B cell (primary cell): ENCODE measurements at regions not wholly inside any gene's neighbourhood (a gene's known extent, or its start where the extent isn't known, plus 50 kb on each side); places are given as distances from the start of the nearest gene placed in this dataset.

Experiments used
- ATAC-seq: fragments of 200-7000 bp; cut with Tn5 transposase; one replicate; pipeline ENCODE4 v1.10.0; 2021; ENCODE audit warnings: low read depth, mild to moderate bottlenecking, moderate number of reproducible peaks, moderate library complexity
- CTCF ChIA-PET: fragments of 350-600 bp; sonication (Branson Sonifier 250); formaldehyde crosslinking; loops from one replicate; lab custom pipeline; 2021; ENCODE audit warnings: antibody characterized with exemption, inconsistent platforms; lab: Charles Lee
- POLR2A ChIA-PET: fragments of 350-600 bp; sonication (Branson Sonifier 250); formaldehyde crosslinking; loops from one replicate; lab custom pipeline; 2021; ENCODE audit warnings: antibody characterized with exemption; lab: Charles Lee
- DNase-seq: peaks from one replicate; pipeline ENCODE4 v3.0.0; 2013
- H2AFZ ChIP-seq: 2 replicates; pipeline ENCODE4 v1.6.1; 2012; ENCODE audit warnings: mild to moderate bottlenecking, low read depth, low read length; ENCODE audit not compliant: insufficient read depth, poor library complexity, severe bottlenecking
- H3K27ac ChIP-seq, 2 donors: 1 replicate in 1 of 2; 2 replicates in 1 of 2; pipeline ENCODE4 v1.5.1; 2012 to 2013; ENCODE audit warnings: low read length in 2 of 2, mild to moderate bottlenecking in 2 of 2, moderate library complexity in 1 of 2
- H3K27me3 ChIP-seq, 4 experiments: fragments of 200-600 bp in 1 of 4; sonication (generic) in 1 of 4; replicated peaks in 1 of 4; 1 replicate in 2 of 4; 2 replicates in 2 of 4; pipeline versions ENCODE4 v1.6.1 to v1.7.0; 2013 to 2016; ENCODE audit warnings: low read length in 3 of 4, mild to moderate bottlenecking in 2 of 4, mixed read lengths in 1 of 4, moderate library complexity in 1 of 4; ENCODE audit not compliant: insufficient read depth in 4 of 4, control insufficient read depth in 3 of 4; ENCODE audit errors: control extremely low read depth in 1 of 4
- H3K36me3 ChIP-seq, 2 experiments: replicated peaks in 1 of 2; 1 replicate in 1 of 2; 2 replicates in 1 of 2; pipeline versions ENCODE4 v1.6.1 to v1.7.1; 2013; ENCODE audit warnings: low read length in 1 of 2; ENCODE audit not compliant: insufficient read depth in 2 of 2, control insufficient read depth in 1 of 2; ENCODE audit errors: control extremely low read depth in 1 of 2, extremely low read depth in 1 of 2
- H3K4me1 ChIP-seq, 2 donors: fragments of 200-600 bp in 1 of 2; sonication (generic) in 1 of 2; 1 replicate in 1 of 2; 2 replicates in 1 of 2; pipeline versions ENCODE4 v1.5.1 to v1.6.1; 2013 to 2017; ENCODE audit warnings: low read length in 2 of 2; ENCODE audit not compliant: control insufficient read depth in 2 of 2, insufficient read depth in 2 of 2
- H3K4me2 ChIP-seq: replicated peaks from 2 replicates; pipeline ENCODE3; 2012; ENCODE audit warnings: mild to moderate bottlenecking, low read depth, low read length; ENCODE audit not compliant: poor library complexity, severe bottlenecking
- H3K4me3 ChIP-seq, 5 experiments: fragments of 200-600 bp in 1 of 5; sonication (generic) in 1 of 5; 1 replicate in 3 of 5; 2 replicates in 2 of 5; pipeline versions ENCODE4 v1.5.1 to v1.7.0; 2011 to 2016; ENCODE audit warnings: low read length in 4 of 5, mild to moderate bottlenecking in 4 of 5, low read depth in 2 of 5, control low read depth in 1 of 5, moderate library complexity in 1 of 5; ENCODE audit not compliant: insufficient read depth in 1 of 5; ENCODE audit errors: control extremely low read depth in 1 of 5, extremely low read depth in 1 of 5
- H3K79me2 ChIP-seq: fragments of 200-600 bp; sonication (generic); one replicate; pipeline ENCODE4 v1.6.0; 2016; ENCODE audit warnings: low read length; ENCODE audit not compliant: control insufficient read depth, insufficient read depth
- H3K9ac ChIP-seq: fragments of 200-600 bp; sonication (generic); 2 replicates; pipeline ENCODE4 v1.6.1; 2017; ENCODE audit warnings: mild to moderate bottlenecking, low read length, moderate library complexity
- H3K9me3 ChIP-seq, 3 donors: one replicate each; pipeline versions ENCODE4 v1.6.1 to v1.7.1; 2013; ENCODE audit warnings: low read length in 2 of 3; ENCODE audit not compliant: control insufficient read depth in 2 of 3, insufficient read depth in 1 of 3; ENCODE audit errors: control extremely low read depth in 1 of 3
- H4K20me1 ChIP-seq: 2 replicates; pipeline ENCODE4 v1.6.0; 2012; ENCODE audit warnings: mild to moderate bottlenecking, low read length; ENCODE audit not compliant: insufficient read depth, control insufficient read depth, poor library complexity, severe bottlenecking
- H3K27ac Mint-ChIP-seq: one replicate; pipeline ENCODE4 v1.8.0; 2021; ENCODE audit warnings: mixed read lengths
- H3K27me3 Mint-ChIP-seq: one replicate; pipeline ENCODE4 v1.8.0; 2021; ENCODE audit warnings: mixed read lengths
- H3K4me1 Mint-ChIP-seq: one replicate; pipeline ENCODE4 v1.8.0; 2021; ENCODE audit warnings: mixed read lengths
- H3K4me3 Mint-ChIP-seq: one replicate; pipeline ENCODE4 v1.8.0; 2021; ENCODE audit warnings: mixed read lengths
- H3K9me3 Mint-ChIP-seq: one replicate; pipeline ENCODE4 v1.8.0; 2022; ENCODE audit warnings: mixed read lengths; ENCODE audit not compliant: insufficient read depth
- EZH2 ChIP-seq: IDR thresholded peaks from 2 replicates; pipeline ENCODE4 v1.6.1; 2012; ENCODE audit warnings: borderline replicate concordance, low read depth, mild to moderate bottlenecking, moderate library complexity, low read length; ENCODE audit not compliant: insufficient read depth, poor library complexity, severe bottlenecking
- WGBS: methylation state at CpG from one replicate; pipeline ENCODE4 v1.1.5; 2013; ENCODE audit warnings: missing lambda C conversion rate; ENCODE audit not compliant: insufficient coverage; 5-methylcytosine and 5-hydroxymethylcytosine counted together
- intact Hi-C: fragments of 100-400 bp; cut with micrococcal nuclease; formaldehyde crosslinking; loops from one replicate; pipeline ENCODE4 v1.10.0; 2022
- TF ChIP-seq, protein P1 (sequence below): fragments of 200-600 bp; IDR thresholded peaks from one replicate; pipeline ENCODE4 v1.8.0; 2022; ENCODE audit warnings: antibody characterized with exemption, mild to moderate bottlenecking

DNA sequence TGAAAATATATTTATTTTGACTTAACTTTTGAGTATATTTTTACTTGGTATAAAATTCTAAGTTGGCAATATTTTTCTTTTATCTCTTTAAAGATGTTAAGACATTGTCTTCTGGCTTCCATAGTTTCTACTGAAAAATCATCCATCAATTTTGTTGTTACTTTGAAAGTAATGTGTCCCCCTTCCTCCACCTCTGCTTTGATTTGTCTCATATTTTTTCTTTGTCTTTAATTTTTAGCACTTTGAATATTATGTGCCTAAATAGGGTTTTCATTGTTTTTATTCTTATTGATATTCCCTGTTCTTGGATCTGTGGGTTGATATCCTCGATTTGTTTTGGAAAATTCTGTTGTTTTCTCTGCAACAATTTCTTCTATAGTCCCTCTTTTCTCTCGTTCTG, 157.4 kb downstream of the CD47 start:
- H3K4me3 Mint-ChIP-seq: no peak overlapping the region
- peaks cover 4% of the 10 kb centered on the region for H3K9me3 Mint-ChIP-seq
- Histone ChIP-seq H2AFZ (no peak overlapping the region), H3K4me2 (no peak overlapping the region), H3K27ac (no peak overlapping the region), H3K9ac (no peak overlapping the region), H3K9me3 (peaks cover 0 to 3% (median 3%) of the 10 kb centered on the region in 3 donors), H3K4me3 (no peak overlapping the region), H3K27me3 (no peaks in the 10 kb centered on the region), H4K20me1 (no peaks in the 10 kb centered on the region), H3K36me3 (no peaks in the 10 kb centered on the region), H3K4me1 (no peaks in the 10 kb centered on the region), H3K79me2 (no peaks in the 10 kb centered on the region)
- TF ChIP-seq EZH2: no peak
- TF ChIP-seq, protein P1, sequence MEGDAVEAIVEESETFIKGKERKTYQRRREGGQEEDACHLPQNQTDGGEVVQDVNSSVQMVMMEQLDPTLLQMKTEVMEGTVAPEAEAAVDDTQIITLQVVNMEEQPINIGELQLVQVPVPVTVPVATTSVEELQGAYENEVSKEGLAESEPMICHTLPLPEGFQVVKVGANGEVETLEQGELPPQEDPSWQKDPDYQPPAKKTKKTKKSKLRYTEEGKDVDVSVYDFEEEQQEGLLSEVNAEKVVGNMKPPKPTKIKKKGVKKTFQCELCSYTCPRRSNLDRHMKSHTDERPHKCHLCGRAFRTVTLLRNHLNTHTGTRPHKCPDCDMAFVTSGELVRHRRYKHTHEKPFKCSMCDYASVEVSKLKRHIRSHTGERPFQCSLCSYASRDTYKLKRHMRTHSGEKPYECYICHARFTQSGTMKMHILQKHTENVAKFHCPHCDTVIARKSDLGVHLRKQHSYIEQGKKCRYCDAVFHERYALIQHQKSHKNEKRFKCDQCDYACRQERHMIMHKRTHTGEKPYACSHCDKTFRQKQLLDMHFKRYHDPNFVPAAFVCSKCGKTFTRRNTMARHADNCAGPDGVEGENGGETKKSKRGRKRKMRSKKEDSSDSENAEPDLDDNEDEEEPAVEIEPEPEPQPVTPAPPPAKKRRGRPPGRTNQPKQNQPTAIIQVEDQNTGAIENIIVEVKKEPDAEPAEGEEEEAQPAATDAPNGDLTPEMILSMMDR: no peak
- CTCF ChIA-PET: interaction anchor here (1.2 kb wide), 1 partner anchor 389 kb away, joined by 3 read pairs; no protein-coding TSS in a partner anchor
- no peaks in the 10 kb centered on the region for H3K27me3 Mint-ChIP-seq
- intact Hi-C loops: loop anchor here (10.0 kb wide), 1 partner anchor 611 kb away; no protein-coding TSS in a partner anchor
- POLR2A ChIA-PET: no interaction called here
- H3K4me1 Mint-ChIP-seq: peaks cover 2% of the 10 kb centered on the region
- no CpG with 5 or more reads among the region's 2 CpGs for WGBS
- ATAC-seq: no peak
- H3K27ac Mint-ChIP-seq: no peak overlapping the region
- no peak for DNase-seq

DNA sequence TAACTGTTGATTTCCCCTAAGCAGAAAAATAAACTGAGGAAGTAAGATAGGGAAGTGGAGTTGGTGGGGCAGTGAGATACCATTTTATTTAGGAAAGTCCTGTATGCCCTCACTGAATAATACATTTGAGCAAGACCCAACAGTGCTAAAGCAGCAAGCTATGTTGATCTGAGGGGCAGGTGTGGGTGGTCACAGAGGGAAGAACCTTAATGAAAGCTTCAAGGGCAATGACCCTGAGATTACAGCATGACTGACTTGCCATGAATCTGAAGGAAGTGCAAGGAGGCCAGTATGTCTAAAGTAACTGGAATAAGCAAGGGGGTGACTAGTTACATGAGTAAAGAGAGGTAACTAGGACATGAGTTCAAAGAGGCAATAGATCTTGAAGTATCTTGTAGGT, 159.5 kb downstream of the CD47 start:
- peaks cover 15% of the 10 kb centered on the region for H3K4me1 Mint-ChIP-seq
- H3K9ac ChIP-seq: no peak overlapping the region
- CTCF ChIA-PET: no interaction called here
- ATAC-seq (no peak), DNase-seq (no peak)
- H3K4me2 ChIP-seq: no peak overlapping the region
- no peak overlapping the region for H2AFZ ChIP-seq
- H3K4me1 ChIP-seq: peaks cover 12 to 18% of the 10 kb centered on the region in 2 donors
- intact Hi-C loops: loop anchor here (10.0 kb wide), 1 partner anchor 613 kb away; no protein-coding TSS in a partner anchor
- no peaks in the 10 kb centered on the region for H3K36me3 ChIP-seq
- peaks cover 4% of the 10 kb centered on the region for H3K9me3 Mint-ChIP-seq
- no peaks in the 10 kb centered on the region for H4K20me1 ChIP-seq
- no peak overlapping the region for H3K27ac Mint-ChIP-seq
- no peak overlapping the region for H3K27ac ChIP-seq
- no peaks in the 10 kb centered on the region for H3K27me3 Mint-ChIP-seq
- no peaks in the 10 kb centered on the region for H3K79me2 ChIP-seq
- TF ChIP-seq, protein P1: no peak
- no peak for TF ChIP-seq EZH2
- POLR2A ChIA-PET: no interaction called here
- H3K27me3 ChIP-seq: peaks cover 0 to 10% (median 2%) of the 10 kb centered on the region in 4 experiments
- H3K4me3 ChIP-seq: no peak overlapping the region
- H3K4me3 Mint-ChIP-seq: no peak overlapping the region
- peaks cover 0 to 3% (median 3%) of the 10 kb centered on the region in 3 donors for H3K9me3 ChIP-seq
